ENCODE measurements at regions not wholly inside any gene's neighbourhood (a gene's known extent, or its start where the extent isn't known, plus 50 kb on each side); places are given as distances from the start of the nearest gene placed in this dataset.

DNA sequence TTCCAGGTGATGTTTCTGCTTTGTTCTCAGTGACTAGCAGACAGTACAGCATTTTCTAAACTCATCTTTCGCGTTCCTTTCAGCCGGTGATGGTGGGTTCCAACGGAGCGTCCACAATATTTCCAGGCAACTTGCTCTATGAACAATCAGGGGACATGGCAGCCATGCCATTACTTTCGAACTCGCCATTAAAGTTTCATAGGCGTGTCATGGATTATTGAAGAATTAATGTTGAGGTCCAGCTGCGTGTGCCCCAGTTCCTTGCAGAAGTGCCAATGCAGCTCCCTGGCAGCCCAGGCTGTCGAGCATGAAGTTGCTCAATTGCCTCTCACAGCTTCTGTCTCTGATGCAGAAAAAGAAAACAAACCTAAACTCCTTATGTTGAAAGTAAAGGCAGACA, 262.2 kb downstream of the IRX2 start:
- no peak for DNase-seq

DNA sequence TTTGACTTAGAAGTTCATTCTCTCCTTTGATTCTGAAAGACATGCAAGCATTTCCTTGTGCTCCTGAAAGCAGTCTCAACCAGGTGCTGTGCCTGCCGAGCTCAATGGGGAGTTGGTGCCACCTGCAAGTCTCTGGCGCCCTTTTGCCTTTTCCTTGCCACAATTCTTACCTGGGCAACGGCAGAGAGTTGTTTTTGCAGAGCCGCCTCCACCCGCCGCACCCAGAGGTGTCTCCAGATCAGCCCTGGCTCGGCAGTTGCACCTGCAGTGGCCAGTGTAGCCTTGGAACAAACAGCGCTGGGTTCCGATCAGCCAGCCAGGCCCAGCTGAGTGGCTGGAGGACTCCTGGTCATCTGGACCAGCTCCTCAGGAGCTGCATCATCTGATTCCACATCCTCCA, 262.9 kb downstream of the IRX2 start:
- DNase-seq = no peak

DNA sequence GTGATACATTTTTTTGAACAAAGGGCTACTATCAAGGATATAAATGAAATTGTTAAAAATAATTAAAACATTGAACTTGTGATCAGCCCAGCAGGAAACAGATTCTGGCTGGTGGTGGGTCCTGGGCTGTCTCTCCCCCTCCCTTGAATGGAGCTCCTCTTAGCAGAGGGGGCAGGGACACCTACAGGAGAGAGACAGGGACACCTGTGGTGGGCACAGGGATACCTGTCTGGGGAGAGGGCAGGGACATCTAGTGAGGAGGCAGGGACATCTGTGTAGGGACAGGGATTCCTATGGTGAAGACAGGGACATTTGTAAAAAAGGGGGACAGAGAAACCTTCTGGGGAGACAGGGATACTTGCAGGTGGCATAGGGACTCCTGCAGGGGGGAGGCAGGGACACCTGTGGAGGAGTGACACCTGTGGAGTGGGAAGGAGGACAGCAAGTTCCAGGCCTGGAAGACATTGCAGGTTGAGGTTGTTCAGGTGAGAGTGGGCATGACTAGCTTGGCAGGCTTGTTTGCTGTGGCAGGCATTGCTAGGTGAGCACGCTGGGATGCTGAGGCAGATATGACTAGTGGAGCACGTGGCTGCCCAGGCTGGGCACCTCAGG, 264.2 kb downstream of the IRX2 start:
- no peak for DNase-seq

DNA sequence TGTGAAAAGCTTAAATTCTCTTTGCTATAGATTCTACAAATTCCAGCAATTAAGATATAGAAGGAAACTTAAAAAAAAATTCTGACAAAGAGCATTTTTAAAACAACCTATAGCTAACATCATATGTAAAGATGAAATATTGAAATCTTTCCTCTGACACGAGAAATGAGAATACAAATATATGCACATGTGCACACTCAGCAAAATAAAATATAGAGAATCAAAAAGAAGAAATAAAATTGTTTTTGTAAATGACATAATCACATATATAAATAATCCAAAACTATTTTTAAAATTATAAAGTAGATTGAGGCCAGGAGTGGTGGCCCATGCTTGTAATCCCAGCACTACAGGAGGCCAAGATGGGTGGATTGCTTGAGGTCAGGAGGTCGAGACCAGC, 265.1 kb downstream of the IRX2 start:
- no peak for DNase-seq

DNA sequence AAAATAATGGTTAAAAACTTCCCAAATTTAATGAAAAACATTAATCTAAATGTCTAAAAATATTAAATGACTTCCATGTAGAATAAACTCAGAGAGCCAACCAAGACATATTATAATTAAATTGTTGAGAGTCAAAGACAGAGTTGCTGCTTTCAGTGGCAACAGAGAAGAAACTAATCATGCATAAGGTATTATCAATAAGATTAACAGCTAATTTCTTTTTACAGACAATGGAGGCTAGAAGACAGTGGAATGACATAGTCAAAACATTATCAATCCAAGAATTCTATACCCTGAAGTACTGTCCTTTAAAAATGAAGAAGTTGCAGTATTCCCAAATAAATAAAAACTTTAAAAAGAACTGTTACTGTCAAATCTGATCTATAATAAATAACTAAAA, 268.7 kb downstream of the IRX2 start:
- no peak for DNase-seq

DNA sequence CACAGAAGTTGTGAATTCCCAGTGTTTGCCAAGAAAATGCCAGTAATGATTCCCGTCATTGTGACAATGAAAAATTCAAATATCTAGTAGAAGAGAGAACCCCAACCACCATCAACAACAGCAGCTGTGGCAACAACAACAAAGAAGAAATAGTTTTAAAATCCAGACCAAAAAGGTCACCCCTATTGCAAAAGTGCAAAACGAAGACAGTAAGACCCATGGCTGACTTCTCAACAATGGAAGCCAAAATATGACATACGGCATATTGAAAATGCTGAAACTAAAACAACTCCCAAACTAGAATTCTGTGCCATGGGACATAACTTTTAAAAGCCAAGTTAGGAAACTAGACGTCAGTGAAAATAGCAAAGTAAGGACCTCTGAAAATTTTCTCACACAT, 270.6 kb downstream of the IRX2 start:
- no peak for DNase-seq

DNA sequence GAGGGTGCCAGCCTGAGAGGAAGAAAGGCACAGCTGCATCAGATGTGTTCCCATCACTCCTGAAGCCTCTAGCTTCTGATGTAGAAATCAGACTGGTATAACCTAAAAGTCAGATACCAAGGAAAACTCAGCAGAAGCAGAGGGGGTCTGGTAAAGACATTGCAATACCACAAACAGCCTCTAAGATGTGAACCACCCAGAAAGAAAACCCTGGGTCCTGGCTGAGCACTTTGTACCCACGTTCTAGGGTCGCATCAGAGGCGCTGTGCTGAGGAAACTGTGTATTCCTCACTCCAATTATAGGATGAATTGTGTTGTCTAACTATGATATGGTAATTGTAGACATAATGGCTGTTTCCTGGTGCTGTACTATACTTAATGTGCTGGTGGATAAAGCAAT, 275.6 kb downstream of the IRX2 start:
- DNase-seq = no peak

DNA sequence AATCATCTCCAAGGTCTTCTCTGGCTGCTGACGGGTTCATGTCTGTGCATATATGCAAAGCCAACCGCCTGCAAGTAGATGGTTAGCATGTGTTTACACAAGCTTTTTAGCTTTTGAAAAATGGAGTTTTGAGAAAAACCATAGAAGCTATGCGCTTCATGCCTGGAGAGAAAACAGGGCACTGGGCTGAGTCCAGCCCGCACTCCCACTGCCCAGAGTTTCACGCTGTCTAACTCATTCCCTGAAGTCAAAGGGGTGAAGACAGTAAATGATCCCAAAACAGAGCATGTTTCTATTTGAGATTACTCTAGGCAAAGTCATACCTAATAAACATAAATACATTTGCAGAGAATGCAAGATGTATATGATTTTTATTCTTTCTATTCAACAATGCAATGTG, 278.8 kb downstream of the IRX2 start:
- DNase-seq = no peak

DNA sequence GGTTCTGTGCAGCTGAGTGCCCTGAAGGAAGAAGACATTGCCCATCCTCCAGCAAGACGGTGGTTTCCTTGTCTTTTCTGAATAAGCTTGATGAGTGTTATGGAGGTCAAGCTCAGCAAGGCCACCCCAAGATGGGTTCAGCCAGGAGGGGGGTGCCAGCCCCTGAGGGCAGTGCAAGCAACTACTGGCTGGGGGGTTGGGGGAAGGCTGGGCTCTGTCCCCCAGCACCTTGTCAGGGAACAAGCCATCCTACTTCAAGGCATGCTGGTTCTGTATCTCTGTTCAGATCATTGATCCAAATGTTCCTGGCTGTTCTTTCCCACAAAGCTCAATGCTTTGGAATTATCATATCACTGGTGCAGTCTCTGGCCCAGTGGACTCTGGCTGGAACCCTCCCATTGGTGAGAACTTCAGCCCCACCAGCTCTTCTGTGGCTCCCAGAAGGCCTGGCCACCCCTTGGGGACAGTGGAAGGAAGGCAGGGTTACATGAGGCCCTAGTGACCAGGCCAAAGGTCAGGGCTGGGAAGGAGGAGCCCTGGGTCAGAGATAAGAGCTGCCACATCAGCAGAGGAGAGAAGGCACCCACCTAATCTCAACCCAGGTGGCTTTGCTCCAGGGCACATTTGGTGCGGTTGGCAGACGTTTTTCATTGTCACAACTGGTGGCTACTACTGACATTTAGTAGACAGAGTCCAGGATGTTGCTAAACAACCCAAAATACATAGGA, 280.2 kb downstream of the IRX2 start:
- no peak for DNase-seq

DNA sequence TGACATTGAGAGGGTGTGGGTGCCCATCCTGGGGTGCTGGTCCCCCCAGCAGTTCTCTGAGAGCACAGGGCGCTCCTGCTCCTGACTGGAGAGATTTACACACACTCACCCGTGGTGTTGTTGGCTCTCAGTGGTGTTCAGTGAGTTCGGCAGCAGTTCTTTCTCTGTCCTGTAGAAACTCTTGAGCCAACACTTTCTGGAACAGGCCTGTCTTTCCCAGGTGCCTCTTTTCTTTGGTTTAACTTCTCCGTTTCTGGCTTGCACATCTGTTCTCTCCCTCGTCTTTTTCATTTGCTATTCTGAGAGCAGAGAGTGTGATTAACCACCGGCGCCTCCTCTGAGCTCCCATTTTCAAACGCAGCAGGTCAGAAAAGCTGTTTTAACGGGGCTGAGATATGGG, 284.5 kb downstream of the IRX2 start:
- no peak for DNase-seq

DNA sequence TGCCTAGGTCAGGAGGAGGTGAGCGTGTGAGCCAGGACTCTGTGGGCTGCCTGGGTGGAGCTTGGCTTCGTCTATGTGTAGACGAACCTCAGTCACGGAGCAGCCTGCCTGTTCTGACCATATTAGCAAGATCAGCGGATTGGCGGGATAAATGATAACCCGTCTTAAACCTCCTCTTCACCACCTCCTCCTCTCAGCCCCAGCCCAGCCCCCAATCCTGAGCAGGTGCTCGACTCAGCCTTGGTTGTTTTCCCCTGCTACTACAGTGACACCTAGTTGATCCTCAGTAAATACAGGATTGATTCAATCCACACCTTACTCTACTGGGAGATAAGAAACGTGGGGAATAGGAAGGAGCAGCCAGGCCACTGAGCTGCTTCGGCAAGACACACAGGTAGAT, 286.1 kb downstream of the IRX2 start:
- DNase-seq = no peak

DNA sequence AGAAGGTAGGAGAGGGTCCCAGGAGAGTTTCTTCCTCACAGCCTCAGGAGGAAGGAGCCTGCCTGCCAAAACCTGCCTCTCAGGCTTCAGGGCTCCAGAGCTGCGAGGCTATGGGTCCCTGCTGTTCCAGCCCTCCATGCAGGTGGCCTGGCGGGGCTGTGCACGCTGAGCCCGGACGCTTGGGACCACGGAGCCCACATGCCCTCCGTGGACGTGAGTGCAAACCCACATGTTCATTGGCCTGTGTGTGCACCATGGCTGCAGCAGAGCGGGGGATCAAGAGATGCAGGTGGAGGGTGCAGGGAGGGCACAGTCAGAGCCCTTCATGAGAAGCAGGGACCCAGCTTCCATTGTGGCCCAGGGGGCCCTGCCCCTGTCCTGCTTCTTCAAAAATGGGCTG, 287.3 kb downstream of the IRX2 start:
- no peak for DNase-seq

DNA sequence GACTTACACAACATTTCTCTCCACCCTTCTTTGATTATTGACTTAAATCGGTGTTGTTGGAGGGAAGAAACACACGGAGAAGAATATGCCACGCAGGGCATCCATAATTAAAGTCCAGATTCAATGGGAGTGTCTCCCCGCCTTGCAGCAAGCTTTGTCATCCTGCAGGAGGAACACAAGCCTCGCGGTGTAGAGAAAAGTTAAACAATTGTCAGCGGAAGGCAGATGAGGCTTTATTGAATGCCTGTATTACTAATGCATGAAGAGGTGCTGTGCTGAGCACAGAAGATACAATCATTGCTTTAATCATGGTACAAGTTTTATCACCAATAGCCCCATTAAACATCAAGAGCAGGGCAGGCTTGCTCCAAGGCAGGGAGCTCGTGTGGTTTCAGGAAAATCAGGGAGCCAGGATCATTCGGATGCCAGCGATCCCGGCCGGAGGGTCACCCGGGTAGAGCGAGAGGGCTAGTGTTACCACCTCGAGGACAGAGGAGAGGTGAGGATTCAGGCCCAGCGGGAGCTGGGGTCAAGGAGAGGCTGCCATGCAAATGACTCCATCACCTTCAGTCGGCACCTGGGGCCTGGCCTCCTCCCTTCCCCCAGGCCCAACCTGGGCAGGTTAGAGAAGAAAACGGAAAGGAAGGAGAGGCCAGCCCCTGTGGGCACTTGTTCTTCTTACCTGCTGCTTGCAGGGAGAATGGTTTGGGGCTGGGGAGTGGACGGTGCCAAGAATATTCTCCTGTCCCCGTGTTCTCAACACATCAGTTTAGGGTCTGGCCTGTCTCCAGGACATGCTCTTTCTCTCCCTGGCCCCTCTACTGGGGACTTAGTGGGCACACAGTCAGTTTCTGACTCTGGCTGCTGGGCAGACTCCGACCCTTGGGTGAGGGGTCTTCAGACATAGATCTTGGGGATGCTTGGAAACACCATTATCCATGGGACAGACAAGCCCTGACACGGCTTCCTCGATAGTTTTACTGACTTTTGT, 289.5 kb downstream of the IRX2 start:
- no peak for DNase-seq

DNA sequence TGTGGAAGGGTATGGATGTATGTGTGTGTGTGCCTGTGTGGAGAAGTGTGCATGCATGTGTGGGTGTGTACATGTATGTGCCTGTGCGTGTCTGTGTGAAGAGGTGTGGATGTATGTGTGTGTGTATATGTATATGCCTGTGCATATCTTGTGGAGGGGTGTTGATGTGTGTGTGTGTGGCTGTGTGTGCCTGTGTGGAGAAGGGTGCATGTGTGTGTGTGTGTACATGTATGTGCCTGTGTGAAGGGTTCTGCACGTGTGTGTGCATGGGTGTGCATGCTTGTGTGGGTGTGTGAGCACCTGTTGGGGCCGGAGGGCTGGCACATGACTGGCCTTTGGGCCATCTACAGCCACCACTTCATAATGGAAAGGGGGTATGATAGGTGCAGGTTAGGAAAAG, 291.4 kb downstream of the IRX2 start:
- no peak for DNase-seq

DNA sequence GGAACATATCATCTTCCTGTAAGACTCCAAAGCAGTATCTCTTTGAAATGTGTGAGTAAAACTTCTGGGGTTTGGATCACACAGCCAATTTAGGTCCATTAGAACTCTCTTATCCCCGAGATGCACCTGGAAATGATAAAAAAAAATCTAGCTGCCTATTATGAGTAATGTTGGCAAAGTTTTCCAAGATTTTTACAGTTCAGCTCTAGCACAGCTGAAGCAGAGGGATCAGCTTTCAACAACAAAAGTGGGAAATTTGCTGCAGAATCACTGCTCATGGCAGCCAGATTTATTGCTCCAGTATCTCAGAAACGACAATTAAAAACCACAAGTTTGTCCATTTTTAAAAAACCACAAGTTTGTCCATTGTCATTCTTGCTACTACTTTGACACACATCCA, 292.2 kb downstream of the IRX2 start:
- no peak for DNase-seq

DNA sequence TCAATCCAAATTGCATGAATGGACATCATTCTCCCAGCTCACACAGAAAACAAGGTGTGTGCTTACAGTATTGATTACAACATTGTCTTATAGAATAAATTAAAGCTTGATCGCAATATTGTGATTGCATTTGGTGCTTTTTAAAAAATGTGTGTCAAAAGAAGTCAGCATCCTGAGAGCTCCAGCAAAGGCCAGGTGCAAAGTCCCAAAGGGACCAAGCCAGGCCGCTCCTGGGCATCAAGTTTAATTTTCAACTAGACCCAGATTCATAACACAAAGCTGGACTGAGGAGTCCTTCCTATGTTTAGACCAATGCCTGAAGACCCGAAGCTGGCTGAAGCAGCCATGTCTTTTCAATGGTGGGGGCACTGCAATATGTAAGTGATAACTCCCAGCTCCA, 295.6 kb downstream of the IRX2 start:
- DNase-seq = no peak

DNA sequence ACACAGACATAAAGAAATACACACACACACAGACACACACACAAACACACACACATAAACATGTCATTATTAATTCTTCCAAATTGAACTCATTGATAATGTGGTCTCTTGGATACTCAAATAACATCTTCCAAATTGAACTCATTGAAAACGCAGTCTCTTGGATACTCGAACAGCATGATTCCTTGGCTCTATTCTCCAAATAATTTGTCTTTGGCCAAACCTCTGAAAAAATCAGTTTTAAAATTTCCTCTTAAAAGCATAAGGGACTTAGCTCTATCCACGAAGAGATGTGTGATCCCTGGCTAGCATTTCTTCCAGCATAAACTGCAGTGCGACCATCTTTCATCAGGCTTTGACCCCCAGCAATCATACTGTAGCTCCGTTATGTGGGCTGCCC, 296.6 kb downstream of the IRX2 start:
- DNase-seq = no peak

DNA sequence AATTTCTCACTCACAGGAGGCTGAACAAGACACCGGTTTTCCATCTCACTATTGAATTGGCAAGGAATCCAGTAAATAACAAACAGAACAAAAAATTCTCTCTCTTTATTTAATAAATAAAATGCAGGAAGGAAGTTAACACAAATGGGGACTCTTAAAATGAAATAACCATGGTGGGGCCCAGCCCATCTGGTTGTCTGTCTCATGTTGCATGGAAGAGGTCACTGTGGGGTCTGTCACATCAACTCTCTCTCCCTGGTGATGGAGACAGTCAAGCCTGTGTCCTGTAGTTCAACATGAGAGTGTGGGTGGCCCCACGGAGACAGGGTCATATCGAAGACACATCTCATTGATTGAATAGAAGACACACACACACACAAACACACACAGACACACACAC, 297.7 kb downstream of the IRX2 start:
- no peak for DNase-seq

DNA sequence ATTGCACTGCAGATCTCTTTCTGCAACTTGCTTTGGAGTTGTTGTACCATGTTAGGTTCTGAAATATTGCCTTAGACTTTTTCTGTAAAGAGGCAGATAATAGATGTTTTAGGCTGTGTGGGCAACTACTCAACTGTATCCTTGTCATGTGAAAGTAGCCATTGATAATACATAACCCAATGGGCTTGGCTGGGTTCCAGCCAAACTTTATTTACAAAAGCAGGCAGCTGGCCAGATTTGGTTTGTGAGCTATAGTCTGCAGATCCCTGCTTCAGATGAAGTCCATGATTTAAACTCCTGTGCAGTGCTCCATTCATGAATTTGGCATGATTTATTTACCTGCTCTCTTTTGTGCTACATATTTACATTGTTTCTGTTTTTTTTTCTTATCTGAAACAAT, 300.4 kb downstream of the IRX2 start:
- DNase-seq = no peak

DNA sequence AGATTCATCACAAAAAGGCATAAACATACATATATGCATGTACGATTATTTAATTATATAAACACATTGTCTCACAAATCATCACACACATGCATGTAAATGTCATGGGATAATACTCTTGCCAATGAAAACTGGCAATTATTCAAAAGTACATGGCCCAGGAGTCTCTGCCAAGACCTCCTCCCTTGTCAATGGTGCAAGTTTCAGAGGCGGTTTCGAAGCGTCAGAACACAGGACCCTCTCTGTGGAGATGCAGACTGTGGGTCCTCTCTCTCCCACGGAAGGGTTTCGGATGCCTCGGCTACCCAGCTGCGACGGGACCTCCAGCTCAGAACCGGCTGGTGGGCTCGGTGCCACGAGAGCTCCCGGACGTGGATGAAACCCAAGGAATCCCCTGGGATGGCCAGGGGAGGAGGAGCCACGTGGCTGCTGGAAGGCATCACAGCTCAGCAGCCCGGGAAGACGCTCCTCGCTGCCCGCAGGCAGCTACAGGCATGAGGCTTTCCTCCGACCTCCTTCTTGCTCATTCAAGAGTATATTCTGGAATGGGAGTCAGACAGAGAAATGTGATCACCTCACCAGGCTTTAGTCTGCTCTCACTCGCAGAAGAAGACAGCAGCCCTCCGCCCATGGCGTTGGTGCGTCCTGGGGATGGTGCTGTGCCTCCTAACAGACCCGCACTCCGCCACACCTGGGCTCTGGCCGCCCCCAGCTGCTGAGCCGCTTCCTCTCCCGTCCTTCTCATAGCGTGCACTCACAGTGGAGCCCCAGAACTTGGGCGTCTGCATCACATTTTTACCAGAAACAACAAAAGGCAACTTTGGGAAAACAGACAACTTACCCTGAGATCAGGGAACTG, 308.8 kb downstream of the IRX2 start:
- DNase-seq = no peak

DNA sequence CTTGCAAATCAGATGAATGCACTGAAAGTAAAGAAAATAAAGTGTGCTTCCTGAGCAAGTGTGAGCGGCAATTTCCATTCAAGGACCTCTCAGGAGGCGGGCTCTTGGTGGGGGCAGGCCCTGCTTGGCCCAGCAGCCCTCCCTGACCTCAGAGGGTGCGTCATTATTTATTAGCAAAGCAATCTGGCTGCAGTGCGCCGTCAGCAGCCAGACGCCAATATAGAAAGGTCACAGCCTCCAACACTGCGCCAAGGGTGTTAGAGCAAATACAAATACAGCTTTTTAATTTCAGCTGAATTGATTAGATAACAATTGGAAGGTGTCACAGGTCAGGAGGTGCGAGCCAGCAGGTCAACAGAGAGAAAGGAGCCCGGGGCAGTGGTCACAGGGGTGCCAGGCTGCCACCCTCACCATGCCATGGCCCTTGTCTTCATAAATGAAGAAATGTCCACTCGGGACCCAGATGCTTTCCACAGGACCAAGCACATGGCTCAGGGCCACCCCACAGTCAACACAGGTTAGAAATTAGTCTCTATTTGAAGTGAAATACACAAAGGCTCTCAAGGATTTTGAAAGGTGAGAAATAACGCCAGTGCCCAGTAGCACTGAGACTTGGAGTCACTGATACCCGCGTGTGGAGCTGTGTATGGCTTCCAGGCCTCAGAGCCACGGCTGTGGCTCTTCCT, 309.8 kb downstream of the IRX2 start:
- DNase-seq = no peak

DNA sequence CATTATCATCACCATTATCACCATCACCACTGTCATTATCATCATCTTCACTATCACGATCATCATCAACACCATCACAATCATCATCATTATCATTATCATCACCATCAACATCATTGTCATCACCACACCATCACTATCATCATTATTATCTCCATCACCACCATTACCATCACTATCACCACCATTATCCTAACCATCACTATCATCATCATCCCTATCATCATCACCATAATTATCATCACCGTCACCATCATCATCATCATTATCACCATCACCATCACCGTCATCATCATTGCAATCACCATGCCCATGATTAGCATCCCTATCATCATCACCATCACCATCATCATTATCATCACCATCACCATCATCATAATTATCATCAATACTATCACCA, 311.9 kb downstream of the IRX2 start:
- no peak for DNase-seq
